ENCODE measurements at regions not wholly inside any gene's neighbourhood (a gene's known extent, or its start where the extent isn't known, plus 50 kb on each side); places are given as distances from the start of the nearest gene placed in this dataset.
A peak's percentile ranks its signal among the peaks of the same experiment; 100 is the strongest.

DNA sequence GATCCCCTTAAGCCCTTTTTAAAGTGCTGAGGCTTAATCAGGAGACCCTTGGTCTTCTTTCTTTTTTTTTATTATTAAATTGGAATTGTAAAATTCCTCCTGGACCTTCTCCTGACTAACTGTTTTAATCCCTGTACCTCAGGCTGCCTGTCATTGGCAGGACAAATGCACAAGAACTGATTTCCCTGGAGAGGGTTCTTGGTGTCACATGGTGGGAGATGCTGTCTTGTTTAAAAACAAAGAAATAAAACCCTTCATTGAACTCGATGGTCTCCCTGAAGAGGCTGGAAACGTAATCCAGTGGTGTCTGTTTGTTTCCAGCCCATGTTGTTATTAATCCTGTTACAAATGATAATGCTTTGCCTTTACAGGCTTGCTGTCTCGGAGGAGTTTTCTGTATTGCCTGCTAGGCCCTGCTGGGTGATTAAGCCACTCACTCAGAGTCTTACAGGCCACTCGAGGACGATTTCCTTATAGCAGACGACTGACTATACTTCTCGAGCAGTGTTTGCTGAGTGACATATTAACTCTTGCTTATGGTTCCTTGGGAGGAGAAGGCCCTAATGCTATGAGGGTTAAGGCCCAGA, 100.5 kb upstream of the MGAT5 start:
- Mint-ChIP-seq H3K4me3 (no peak overlapping the region), H3K27me3 (no peaks in the 10 kb centered on the region), H3K36me3 (peaks cover 24% of the 10 kb centered on the region), H3K9me3 (no peaks in the 10 kb centered on the region), H3K27ac (no peak overlapping the region), H3K4me1 (peaks cover 16% of the 10 kb centered on the region)
- no peak for DNase-seq

DNA sequence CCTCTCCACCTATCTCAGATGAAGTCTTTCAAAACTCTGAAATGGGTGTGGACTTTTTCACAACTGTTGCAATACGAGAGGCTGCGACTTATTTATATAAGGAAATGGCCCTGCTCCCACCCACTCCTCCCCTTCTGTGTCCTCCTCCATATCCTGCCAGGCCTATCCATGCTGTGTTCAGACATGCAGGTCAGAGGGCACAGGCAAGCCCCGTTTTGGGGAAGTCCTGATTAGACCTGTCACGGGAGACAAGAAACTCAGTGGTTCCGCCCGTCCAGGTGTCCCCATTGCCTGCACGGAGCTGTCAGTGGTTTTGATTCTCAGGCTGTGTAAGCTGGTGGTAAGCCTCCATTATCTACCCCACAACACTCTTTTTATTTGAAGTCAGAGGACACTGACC, 99.6 kb upstream of the MGAT5 start:
- H3K36me3 Mint-ChIP-seq = peaks cover 24% of the 10 kb centered on the region
- H3K27ac Mint-ChIP-seq = no peak overlapping the region
- H3K4me3 Mint-ChIP-seq = no peak overlapping the region
- peaks cover 18% of the 10 kb centered on the region for H3K4me1 Mint-ChIP-seq
- H3K9me3 Mint-ChIP-seq = no peaks in the 10 kb centered on the region
- no peaks in the 10 kb centered on the region for H3K27me3 Mint-ChIP-seq
- no peak for DNase-seq

DNA sequence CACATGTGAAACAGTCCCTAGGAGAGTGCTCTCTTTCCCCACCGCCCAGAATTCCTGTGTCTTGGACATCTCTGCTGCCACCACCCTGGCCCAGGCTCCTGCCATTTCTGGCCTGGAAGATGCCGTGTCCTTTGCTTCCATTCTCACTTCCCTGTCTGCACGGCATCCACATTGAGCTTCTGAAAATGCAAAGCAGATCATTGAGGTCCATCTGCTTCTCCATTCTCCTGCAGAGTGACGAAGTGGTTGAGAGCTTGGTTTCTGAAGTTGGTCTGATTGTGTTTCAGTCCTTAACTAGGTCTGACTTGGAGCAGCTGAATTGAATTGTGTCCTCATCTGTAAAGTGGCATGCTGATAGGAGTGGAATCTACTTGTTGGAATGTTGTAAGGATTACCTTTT, 98.7 kb upstream of the MGAT5 start:
- Mint-ChIP-seq H3K4me3 (no peak overlapping the region), H3K9me3 (no peaks in the 10 kb centered on the region), H3K27me3 (no peaks in the 10 kb centered on the region), H3K36me3 (peaks cover 24% of the 10 kb centered on the region), H3K4me1 (peaks cover 14% of the 10 kb centered on the region), H3K27ac (no peak overlapping the region)
- DNase-seq = no peak

DNA sequence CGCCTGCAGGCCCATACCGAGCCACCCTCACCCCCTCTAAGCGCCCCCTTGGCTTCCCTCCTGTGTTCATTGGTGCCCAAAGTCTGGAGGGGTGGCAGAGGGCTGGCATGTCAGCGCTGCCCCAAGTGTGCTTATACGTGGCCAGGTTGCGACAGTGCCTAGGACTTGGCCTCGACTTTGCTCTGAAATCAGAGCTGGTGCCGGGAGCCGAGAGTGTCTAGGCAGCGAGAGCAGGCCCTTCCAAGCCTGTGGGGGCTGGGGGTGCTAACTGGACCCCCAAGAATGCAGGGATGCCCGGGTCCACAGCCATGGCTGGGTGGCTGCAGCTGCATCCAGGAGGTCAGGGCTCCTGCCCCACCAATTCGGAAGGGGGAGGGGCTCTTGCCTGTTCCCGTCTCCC, 95.6 kb upstream of the MGAT5 start:
- no peak overlapping the region for H3K4me3 Mint-ChIP-seq
- H3K4me1 Mint-ChIP-seq = peaks cover 41% of the 10 kb centered on the region
- peaks cover 13% of the 10 kb centered on the region for H3K36me3 Mint-ChIP-seq
- no peaks in the 10 kb centered on the region for H3K9me3 Mint-ChIP-seq
- DNase-seq = no peak
- H3K27me3 Mint-ChIP-seq = no peaks in the 10 kb centered on the region
- H3K27ac Mint-ChIP-seq = no peak overlapping the region

DNA sequence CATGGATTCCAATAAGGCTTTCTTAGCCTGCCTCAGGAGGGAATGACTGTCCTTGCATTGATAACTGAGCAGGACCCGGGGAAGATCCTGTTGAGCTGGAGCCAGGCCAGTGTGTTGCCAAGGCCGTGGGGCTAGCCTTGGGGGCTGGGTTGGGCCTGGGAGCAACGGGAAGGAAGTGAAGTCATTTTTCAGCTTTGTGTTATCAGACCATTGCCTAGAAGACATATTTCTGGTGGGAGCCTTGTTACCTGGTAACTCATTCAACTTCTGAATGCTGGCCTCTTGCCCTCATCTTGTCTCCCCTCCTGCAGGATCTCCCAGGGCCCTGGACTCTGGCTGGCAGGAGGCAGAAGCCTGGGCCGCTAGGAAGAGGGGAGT, 92.7 kb upstream of the MGAT5 start:
- Mint-ChIP-seq H3K36me3 (peaks cover 10% of the 10 kb centered on the region), H3K4me1 (peaks cover 58% of the 10 kb centered on the region), H3K4me3 (no peak overlapping the region), H3K27me3 (no peaks in the 10 kb centered on the region), H3K27ac (peak overlapping the region; percentile 28), H3K9me3 (no peaks in the 10 kb centered on the region)
- DNase-seq = no peak

DNA sequence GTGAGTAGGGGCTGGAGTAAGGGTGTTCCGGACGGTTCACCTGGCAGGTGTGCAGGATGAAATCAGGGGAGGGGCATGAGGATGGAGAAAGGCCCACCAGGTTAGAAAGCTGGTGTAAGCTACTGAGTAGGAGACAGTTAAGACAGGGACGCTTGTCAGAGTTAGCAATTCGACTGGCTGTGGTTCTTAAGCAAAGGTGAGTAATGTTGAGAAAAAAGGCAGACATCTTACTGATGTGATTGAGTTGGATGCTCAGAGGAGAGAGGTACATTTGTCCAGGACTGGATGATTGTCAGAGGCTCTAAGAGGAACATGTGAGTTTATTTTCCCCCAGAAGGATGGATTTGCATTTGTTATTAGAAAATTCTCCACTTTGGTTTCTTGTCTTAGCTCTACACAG, 90.5 kb upstream of the MGAT5 start:
- Mint-ChIP-seq H3K4me1 (peaks cover 74% of the 10 kb centered on the region), H3K36me3 (peaks cover 14% of the 10 kb centered on the region), H3K27me3 (no peaks in the 10 kb centered on the region), H3K27ac (peak overlapping the region; percentile 4), H3K9me3 (no peaks in the 10 kb centered on the region), H3K4me3 (no peak overlapping the region)
- DNase-seq = no peak

DNA sequence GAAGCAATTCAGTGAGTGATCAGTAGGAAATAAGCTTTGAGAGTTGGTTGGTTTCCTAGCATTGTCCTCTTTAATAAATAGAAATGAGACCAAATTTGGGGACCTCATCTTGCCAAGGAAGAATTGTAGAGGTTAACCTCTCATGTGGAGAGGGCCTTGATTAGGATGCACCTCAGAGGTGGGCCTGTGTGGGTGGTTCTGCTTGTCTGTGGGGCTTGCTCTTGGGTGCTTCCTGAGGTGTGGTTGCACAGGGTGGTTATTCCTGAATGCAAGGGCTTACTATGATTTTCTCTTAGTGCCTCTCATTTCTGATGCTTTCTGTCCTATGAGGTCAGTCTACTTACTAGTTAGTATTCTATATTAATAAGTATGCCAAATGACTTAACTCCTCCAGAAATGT, 89.6 kb upstream of the MGAT5 start:
- H3K36me3 Mint-ChIP-seq = peaks cover 14% of the 10 kb centered on the region
- no peaks in the 10 kb centered on the region for H3K9me3 Mint-ChIP-seq
- no peaks in the 10 kb centered on the region for H3K27me3 Mint-ChIP-seq
- H3K4me1 Mint-ChIP-seq = peaks cover 77% of the 10 kb centered on the region
- DNase-seq = no peak
- no peak overlapping the region for H3K4me3 Mint-ChIP-seq
- no peak overlapping the region for H3K27ac Mint-ChIP-seq

DNA sequence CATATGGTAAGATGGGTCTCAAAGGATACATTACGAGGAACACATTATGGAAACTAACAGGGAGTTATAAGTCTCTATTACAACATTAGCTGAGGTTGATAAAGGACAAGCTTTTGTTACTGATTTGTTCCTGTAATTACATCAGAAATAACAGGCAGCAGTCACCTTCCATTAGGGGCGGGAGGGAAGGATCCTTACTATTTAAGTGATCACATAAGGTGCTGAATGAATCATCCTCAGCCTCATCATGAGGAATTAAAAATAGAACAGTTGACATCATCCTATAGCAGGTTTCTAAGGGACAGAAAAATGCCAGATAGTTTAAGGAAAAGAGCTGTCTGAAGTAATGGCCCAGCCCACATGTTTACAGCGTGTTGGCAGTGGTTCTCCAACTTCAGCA, 86.9 kb upstream of the MGAT5 start:
- Mint-ChIP-seq H3K27ac (peak overlapping the region; percentile 18), H3K9me3 (no peaks in the 10 kb centered on the region), H3K27me3 (no peaks in the 10 kb centered on the region), H3K36me3 (peaks cover 19% of the 10 kb centered on the region), H3K4me3 (no peak overlapping the region), H3K4me1 (peaks cover 74% of the 10 kb centered on the region)
- no peak for DNase-seq

DNA sequence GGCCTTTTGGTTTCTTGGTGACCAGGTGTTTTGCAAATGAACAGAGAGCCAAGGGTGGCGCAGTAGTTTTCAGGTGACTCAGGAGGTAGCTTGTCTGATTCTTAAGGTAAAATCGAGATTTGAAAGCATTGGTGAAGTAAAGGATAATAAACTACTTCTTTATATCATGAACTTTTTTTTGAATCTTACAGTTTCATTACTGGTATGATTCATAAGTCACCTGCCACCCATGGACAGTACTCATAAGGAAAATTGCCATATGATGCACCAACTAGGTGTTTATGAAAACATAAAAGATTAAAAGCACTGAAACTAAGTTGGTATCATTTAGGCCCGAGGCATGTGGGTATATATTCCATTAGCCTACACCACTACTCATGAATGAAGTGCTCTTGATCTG, 84.1 kb upstream of the MGAT5 start:
- Mint-ChIP-seq H3K4me3 (no peak overlapping the region), H3K27me3 (no peaks in the 10 kb centered on the region), H3K36me3 (peaks cover 23% of the 10 kb centered on the region), H3K4me1 (peaks cover 69% of the 10 kb centered on the region), H3K9me3 (no peaks in the 10 kb centered on the region), H3K27ac (peak overlapping the region; percentile 75)
- DNase-seq = peak; percentile 25

DNA sequence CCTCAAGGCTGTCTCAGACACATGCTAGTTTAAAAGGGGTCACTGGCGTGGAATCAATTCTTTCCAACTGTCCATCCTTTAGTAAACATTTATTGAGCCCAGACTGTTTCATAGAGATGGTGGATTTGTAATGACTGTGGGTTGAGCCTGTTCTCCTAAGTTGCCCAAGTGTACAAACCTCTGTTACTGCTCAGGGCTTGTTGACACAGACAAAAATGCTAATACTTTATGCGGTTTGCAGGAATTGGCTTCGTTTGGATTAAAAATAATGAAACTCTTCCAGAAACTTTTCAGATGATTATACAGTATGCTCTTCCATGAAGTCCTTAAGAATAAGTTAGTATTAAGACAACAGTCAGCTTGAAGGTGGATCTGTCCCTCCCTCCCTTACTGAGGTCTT, 83.6 kb upstream of the MGAT5 start:
- Mint-ChIP-seq H3K27ac (peak overlapping the region; percentile 71), H3K36me3 (peaks cover 23% of the 10 kb centered on the region), H3K4me3 (no peak overlapping the region), H3K9me3 (no peaks in the 10 kb centered on the region), H3K27me3 (no peaks in the 10 kb centered on the region), H3K4me1 (peaks cover 64% of the 10 kb centered on the region)
- DNase-seq = no peak

DNA sequence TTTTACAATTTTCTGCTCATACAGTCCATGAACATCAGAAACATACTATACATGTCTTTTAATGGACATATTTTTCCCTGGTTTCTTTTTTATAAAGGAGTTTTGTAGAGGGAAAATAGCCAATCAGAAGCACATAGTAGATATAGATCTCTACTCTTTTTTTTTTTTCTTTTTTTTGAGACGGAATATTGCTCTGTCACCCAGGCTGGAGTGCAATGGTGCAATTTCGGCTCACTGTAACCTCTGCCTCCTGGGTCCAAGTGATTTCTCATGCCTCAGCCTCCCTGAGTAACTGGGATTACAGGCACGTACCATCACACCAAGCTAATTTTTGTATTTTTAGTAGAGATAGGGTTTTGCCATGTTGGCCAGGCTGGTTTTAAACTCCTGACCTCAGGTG, 83.2 kb upstream of the MGAT5 start:
- Mint-ChIP-seq H3K4me1 (peaks cover 68% of the 10 kb centered on the region), H3K27me3 (no peaks in the 10 kb centered on the region), H3K9me3 (no peaks in the 10 kb centered on the region), H3K36me3 (peaks cover 23% of the 10 kb centered on the region), H3K27ac (peak overlapping the region; percentile 62), H3K4me3 (no peak overlapping the region)
- DNase-seq = no peak

DNA sequence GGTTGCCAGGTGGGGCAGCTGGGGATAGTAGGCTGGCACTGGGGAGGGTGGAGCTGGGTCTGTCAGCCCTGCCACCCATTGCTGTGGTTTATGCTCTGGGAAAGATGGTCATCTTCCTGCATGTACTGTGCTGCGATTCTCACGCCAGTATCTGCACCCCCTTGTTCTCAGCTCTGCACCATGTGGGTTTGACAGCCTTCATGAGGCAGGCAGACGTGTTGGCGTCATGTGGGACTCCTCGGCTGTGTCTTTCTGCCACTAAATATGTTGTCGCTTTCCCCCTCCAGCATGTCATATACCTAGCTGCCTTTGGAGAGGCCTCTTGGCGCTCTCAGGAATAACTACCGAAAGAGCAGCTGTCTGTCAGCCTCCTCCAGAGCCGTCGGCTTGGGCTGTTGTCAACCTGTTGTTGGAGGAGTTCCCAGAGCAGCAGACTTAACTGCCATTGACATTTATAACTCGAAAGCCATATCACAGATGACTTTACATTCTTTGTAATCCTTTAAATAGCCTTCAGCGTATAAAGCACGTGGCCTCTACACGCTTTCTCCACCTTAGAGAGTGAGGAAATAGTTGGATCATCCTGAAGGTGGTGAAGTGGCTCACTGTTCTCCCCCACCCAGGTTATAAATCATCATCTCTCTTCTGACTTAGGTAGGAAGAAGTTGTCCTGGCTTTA, 80.4 kb upstream of the MGAT5 start:
- DNase-seq = no peak
- H3K27ac Mint-ChIP-seq = no peak overlapping the region
- H3K27me3 Mint-ChIP-seq = no peaks in the 10 kb centered on the region
- peaks cover 29% of the 10 kb centered on the region for H3K36me3 Mint-ChIP-seq
- H3K9me3 Mint-ChIP-seq = no peaks in the 10 kb centered on the region
- H3K4me1 Mint-ChIP-seq = peaks cover 63% of the 10 kb centered on the region
- H3K4me3 Mint-ChIP-seq = no peak overlapping the region

DNA sequence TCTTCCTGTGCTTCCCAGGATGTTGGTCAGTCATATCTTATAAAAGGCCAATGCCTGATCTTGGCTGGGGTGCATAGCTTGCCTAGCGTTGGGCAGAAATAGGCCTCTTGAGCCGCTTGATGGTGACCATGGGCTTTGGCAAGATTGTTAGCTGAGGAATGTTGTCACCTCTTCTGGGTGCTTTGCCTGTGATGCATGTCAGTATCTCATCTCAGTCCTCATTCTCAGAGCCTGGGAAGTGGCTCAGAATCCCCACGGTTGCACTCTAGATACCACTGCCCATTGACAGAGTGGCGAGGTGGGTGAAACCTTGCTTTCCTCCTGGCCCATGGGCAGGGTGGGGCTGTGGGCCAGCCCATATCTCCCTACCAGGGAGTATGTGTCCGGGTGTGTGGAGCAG, 79.2 kb upstream of the MGAT5 start:
- H3K27me3 Mint-ChIP-seq = no peaks in the 10 kb centered on the region
- H3K4me3 Mint-ChIP-seq = no peak overlapping the region
- H3K4me1 Mint-ChIP-seq = peaks cover 62% of the 10 kb centered on the region
- H3K36me3 Mint-ChIP-seq = peaks cover 29% of the 10 kb centered on the region
- no peak for DNase-seq
- H3K9me3 Mint-ChIP-seq = no peaks in the 10 kb centered on the region
- H3K27ac Mint-ChIP-seq = no peak overlapping the region

DNA sequence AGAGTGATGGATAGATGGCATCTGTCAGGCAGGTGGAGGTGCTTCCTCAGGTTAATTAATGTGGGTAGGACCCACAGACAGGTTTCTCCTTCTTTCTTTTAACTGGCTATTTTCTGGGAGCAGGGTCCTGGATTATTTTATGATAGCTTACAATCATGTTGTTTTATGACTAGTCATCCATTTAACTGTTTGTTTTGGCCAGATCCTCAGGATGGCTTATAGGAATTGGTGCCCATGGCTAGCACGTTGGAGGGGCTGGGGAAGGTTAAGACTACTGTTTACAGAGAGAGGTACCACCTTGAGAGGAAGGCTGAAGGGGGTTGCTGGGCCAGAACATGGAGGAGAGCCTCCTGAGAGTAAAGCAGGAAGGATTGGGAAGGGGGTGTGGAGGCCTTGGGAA, 78.0 kb upstream of the MGAT5 start:
- Mint-ChIP-seq H3K27me3 (no peaks in the 10 kb centered on the region), H3K9me3 (no peaks in the 10 kb centered on the region), H3K36me3 (peaks cover 29% of the 10 kb centered on the region), H3K4me1 (peaks cover 61% of the 10 kb centered on the region), H3K27ac (no peak overlapping the region), H3K4me3 (no peak overlapping the region)
- DNase-seq = no peak

DNA sequence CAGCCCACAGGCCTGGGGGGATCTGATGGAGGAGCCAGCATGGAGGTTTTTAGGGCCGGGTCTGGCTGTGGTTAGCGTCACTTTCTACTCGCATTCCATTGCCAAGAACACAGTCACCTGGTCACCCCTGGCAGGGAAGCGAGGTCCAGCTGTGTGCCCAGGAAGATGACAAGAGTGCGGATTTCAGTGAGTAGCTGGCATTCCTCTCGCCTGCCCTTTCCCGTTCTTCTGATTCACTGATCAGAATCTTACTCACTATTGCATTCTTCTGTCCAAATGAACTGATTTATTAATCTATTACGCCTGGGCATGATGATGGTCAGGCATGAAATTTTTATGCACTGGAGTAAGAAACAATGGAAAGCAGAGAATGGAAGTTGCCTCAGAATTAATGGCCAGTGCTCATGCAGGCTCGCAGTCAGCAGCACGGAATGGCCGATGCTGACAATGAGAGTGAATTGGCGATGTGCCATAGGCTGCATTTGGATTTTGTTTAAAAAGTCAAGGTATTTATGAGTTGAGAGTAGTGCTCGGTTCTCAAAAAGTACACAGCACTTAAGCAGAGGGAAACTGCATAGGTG, 76.4 kb upstream of the MGAT5 start:
- no peaks in the 10 kb centered on the region for H3K9me3 Mint-ChIP-seq
- no peaks in the 10 kb centered on the region for H3K27me3 Mint-ChIP-seq
- H3K4me1 Mint-ChIP-seq = peaks cover 72% of the 10 kb centered on the region
- no peak overlapping the region for H3K27ac Mint-ChIP-seq
- no peak for DNase-seq
- no peak overlapping the region for H3K4me3 Mint-ChIP-seq
- H3K36me3 Mint-ChIP-seq = peaks cover 22% of the 10 kb centered on the region
